Fibroblast of lung (primary cell): ENCODE measurements at regions not wholly inside any gene's neighbourhood (a gene's known extent, or its start where the extent isn't known, plus 50 kb on each side); places are given as distances from the start of the nearest gene placed in this dataset.

Experiments
- DNase-seq, 2 donors: peaks; one replicate each; pipeline versions ENCODE4 v3.0.0 to v3.0.0-alpha.2; 2010; ENCODE audit warnings: low read depth in 2 of 2
- H2AFZ ChIP-seq: 2 replicates; pipeline ENCODE4 v1.5.1; 2012; ENCODE audit warnings: low read length, control low read depth, inconsistent platforms
- H3K27ac ChIP-seq: 2 replicates; pipeline ENCODE4 v1.5.1; 2011; ENCODE audit warnings: low read length, control low read depth; ENCODE audit not compliant: insufficient read depth
- H3K27me3 ChIP-seq: 2 replicates; pipeline ENCODE4 v1.5.1; 2011; ENCODE audit warnings: mild to moderate bottlenecking, low read length; ENCODE audit not compliant: control insufficient read depth, insufficient read depth
- H3K36me3 ChIP-seq: 2 replicates; pipeline ENCODE4 v1.5.1; 2011; ENCODE audit warnings: low read length; ENCODE audit not compliant: control insufficient read depth, insufficient read depth
- H3K4me1 ChIP-seq: 2 replicates; pipeline ENCODE4 v1.5.1; 2011; ENCODE audit warnings: low read length; ENCODE audit not compliant: control insufficient read depth, insufficient read depth; ENCODE audit errors: extremely low read depth
- H3K4me2 ChIP-seq: 2 replicates; pipeline ENCODE4 v1.5.1; 2011; ENCODE audit warnings: low read length, control low read depth; ENCODE audit not compliant: insufficient read depth; ENCODE audit errors: extremely low read depth
- H3K4me3 ChIP-seq, 4 experiments: fragments of 200-600 bp in 1 of 4; sonication (generic) in 1 of 4; replicated peaks in 1 of 4; 2 replicates each; pipeline ENCODE4 v1.5.1; 2011 to 2016; ENCODE audit warnings: low read length in 4 of 4, low read depth in 3 of 4, mild to moderate bottlenecking in 3 of 4, control low read depth in 2 of 4, inconsistent platforms in 1 of 4, mixed read lengths in 1 of 4; ENCODE audit not compliant: insufficient read depth in 1 of 4; ENCODE audit errors: control extremely low read depth in 1 of 4
- H3K79me2 ChIP-seq: 2 replicates; pipeline ENCODE4 v1.5.1; 2012; ENCODE audit warnings: mild to moderate bottlenecking, low read length, inconsistent platforms; ENCODE audit not compliant: control insufficient read depth, insufficient read depth
- H3K9ac ChIP-seq: 2 replicates; pipeline ENCODE4 v1.5.1; 2011; ENCODE audit warnings: mild to moderate bottlenecking, low read length, control low read depth; ENCODE audit not compliant: insufficient read depth
- H3K9me3 ChIP-seq: 2 replicates; pipeline ENCODE4 v1.5.1; 2012; ENCODE audit warnings: low read depth, low read length; ENCODE audit not compliant: control insufficient read depth, insufficient read depth
- H4K20me1 ChIP-seq: 2 replicates; pipeline ENCODE4 v1.5.1; 2011; ENCODE audit warnings: low read length; ENCODE audit not compliant: control insufficient read depth, insufficient read depth; ENCODE audit errors: extremely low read depth
- EZH2 ChIP-seq: IDR thresholded peaks from 2 replicates; pipeline ENCODE4 v1.5.1; 2012; ENCODE audit warnings: low read length, control low read depth, mild to moderate bottlenecking; ENCODE audit errors: missing control alignments
- TF ChIP-seq, protein P1 (sequence below), 2 donors: IDR thresholded peaks in 1 of 2; conservative IDR thresholded peaks in 1 of 2; 1 replicate in 1 of 2; 2 replicates in 1 of 2; pipeline ENCODE4 v1.5.1; 2011 to 2012; ENCODE audit warnings: low read length in 2 of 2, control low read depth in 1 of 2, inconsistent platforms in 1 of 2, low read depth in 1 of 2, mild to moderate bottlenecking in 1 of 2

DNA sequence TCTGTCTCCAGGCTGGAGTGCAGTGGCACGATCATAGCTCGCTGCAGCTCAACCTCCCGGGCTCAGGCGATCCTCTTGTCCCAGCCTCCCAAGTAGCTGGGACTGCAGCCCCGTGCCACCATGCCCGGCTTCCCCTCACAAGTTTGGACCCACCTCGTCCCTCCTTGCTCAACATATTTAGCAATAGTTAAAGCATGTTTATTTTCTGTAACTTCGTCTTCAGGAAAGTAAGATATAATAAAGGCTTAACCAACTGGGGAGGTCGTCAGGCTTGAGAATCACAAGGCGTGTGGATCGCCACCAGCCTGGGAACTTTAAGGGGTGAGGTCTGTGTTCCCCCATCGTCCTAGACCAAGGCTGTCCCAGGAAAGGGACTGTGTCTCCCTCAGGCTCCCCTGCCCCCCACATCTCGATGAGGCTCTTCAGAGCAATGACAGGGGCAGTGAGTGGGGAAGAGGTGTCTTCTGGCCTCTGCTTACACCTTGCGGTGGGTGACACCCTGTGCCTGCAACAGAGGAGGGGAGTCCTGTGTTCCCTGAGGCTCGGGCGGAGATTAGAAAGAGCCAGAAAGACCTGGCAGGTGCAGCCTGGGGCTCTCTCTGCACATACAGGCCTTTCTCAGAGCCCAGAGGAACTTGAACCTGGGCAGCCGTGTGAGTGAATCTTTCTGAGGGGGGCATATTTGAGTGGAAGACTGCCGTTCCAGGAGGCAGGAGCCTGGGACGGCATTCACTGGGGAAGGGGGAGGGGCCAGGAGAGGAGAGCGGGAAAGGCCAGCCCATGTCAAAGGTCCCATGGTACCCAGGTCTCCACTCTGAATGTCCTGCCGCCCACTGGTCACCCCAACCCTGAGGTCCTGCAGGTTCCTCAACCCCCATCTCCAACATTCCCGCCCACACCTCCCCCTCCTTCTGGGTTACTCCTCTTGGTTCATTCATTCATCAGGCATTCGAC lies 152.3 kb downstream of the SMAD6 start:
- no peak for DNase-seq
- Histone ChIP-seq H3K79me2 (peaks cover 2% of the 10 kb centered on the region), H3K4me3 (no peak overlapping the region), H4K20me1 (no peaks in the 10 kb centered on the region), H3K9ac (no peak overlapping the region), H3K4me2 (no peak overlapping the region), H2AFZ (no peak overlapping the region), H3K4me1 (peaks cover 7% of the 10 kb centered on the region), H3K27ac (no peak overlapping the region), H3K36me3 (no peaks in the 10 kb centered on the region), H3K9me3 (no peaks in the 10 kb centered on the region), H3K27me3 (no peaks in the 10 kb centered on the region)
- no peak for TF ChIP-seq EZH2
- TF ChIP-seq, protein P1, sequence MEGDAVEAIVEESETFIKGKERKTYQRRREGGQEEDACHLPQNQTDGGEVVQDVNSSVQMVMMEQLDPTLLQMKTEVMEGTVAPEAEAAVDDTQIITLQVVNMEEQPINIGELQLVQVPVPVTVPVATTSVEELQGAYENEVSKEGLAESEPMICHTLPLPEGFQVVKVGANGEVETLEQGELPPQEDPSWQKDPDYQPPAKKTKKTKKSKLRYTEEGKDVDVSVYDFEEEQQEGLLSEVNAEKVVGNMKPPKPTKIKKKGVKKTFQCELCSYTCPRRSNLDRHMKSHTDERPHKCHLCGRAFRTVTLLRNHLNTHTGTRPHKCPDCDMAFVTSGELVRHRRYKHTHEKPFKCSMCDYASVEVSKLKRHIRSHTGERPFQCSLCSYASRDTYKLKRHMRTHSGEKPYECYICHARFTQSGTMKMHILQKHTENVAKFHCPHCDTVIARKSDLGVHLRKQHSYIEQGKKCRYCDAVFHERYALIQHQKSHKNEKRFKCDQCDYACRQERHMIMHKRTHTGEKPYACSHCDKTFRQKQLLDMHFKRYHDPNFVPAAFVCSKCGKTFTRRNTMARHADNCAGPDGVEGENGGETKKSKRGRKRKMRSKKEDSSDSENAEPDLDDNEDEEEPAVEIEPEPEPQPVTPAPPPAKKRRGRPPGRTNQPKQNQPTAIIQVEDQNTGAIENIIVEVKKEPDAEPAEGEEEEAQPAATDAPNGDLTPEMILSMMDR (conservative IDR thresholded peaks at IDR 0.05 in 1 of 2, IDR thresholded peaks at IDR 0.05 in 1 of 2; ENCODE audit: low read depth in 1 of 2, low read length in 2 of 2): no peak

DNA sequence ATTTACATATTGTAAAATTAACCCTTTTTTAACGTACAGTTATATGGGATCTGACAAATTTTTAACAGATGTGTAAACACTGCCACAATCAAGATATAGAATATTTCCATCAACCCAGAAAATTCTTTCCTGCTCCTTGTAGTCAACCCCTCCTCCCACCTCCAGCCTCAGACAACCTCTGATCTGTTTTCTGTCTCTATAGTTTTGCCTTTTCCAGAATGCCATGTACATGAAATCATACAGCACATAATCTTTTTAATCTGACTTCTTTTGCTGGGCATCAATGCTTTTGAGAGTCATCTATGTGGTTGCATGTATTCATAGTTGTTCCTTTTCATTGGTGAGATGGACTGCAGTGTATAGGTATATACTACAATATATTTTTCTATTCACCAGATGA lies 153.0 kb downstream of the SMAD6 start:
- H4K20me1 ChIP-seq: no peaks in the 10 kb centered on the region
- H3K4me2 ChIP-seq: no peak overlapping the region
- H3K27ac ChIP-seq: no peak overlapping the region
- DNase-seq: no peak
- H3K4me3 ChIP-seq: no peak overlapping the region
- H3K36me3 ChIP-seq: no peaks in the 10 kb centered on the region
- H3K79me2 ChIP-seq: peaks cover 2% of the 10 kb centered on the region
- H3K27me3 ChIP-seq: no peaks in the 10 kb centered on the region
- H3K9me3 ChIP-seq: no peaks in the 10 kb centered on the region
- no peak for TF ChIP-seq EZH2
- TF ChIP-seq, protein P1 (conservative IDR thresholded peaks at IDR 0.05 in 1 of 2, IDR thresholded peaks at IDR 0.05 in 1 of 2; ENCODE audit: low read depth in 1 of 2, low read length in 2 of 2): no peak
- H2AFZ ChIP-seq: no peak overlapping the region
- peaks cover 7% of the 10 kb centered on the region for H3K4me1 ChIP-seq
- no peak overlapping the region for H3K9ac ChIP-seq

DNA sequence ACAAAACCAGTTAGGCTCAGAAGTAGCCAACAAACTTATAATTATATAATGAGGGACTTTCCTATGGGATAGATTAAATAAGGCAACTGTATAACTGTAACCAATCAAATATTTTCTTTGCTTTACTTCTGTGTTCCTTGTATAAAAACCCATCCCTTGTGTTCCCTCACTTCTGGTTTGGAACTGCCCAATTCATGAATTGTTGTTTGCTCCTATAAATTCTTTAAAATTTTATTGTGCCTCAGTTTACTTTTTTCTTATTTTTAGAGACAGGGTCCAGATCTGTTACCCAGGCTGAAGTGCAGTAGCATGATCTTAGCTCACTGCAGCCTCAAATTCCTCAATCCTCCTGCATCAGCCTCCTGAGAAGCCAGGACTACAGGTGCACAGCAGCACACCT lies 155.7 kb downstream of the SMAD6 start:
- Histone ChIP-seq H3K4me2 (no peak overlapping the region), H3K36me3 (no peaks in the 10 kb centered on the region), H3K79me2 (peaks cover 2% of the 10 kb centered on the region)

More for the DNA sequence above, 155.7 kb downstream of the SMAD6 start:
- Histone ChIP-seq H2AFZ (no peak overlapping the region), H3K4me1 (peaks cover 12% of the 10 kb centered on the region), H3K4me3 (no peak overlapping the region), H3K27ac (no peak overlapping the region), H3K9ac (no peak overlapping the region), H4K20me1 (no peaks in the 10 kb centered on the region), H3K9me3 (no peaks in the 10 kb centered on the region), H3K27me3 (no peaks in the 10 kb centered on the region)
- TF ChIP-seq, protein P1 (conservative IDR thresholded peaks at IDR 0.05 in 1 of 2, IDR thresholded peaks at IDR 0.05 in 1 of 2; ENCODE audit: low read depth in 1 of 2, low read length in 2 of 2): no peak
- TF ChIP-seq EZH2: no peak
- DNase-seq: no peak
